NT2/D1 (cell line): ENCODE measurements at regions not wholly inside any gene's neighbourhood (a gene's known extent, or its start where the extent isn't known, plus 50 kb on each side); places are given as distances from the start of the nearest gene placed in this dataset.

Experiments used
- SUZ12 ChIP-seq: IDR thresholded peaks from 2 replicates; pipeline ENCODE4 v1.6.1; 2011; ENCODE audit not compliant: insufficient read length, insufficient read depth; ENCODE audit errors: extremely low read depth
- YY1 ChIP-seq: IDR thresholded peaks from 2 replicates; pipeline ENCODE4 v1.6.1; 2011; ENCODE audit not compliant: insufficient read length, insufficient read depth
- ZNF274 ChIP-seq: IDR thresholded peaks from 2 replicates; pipeline ENCODE4 v1.6.1; 2011; ENCODE audit warnings: mild to moderate bottlenecking, low read depth, low read length

DNA sequence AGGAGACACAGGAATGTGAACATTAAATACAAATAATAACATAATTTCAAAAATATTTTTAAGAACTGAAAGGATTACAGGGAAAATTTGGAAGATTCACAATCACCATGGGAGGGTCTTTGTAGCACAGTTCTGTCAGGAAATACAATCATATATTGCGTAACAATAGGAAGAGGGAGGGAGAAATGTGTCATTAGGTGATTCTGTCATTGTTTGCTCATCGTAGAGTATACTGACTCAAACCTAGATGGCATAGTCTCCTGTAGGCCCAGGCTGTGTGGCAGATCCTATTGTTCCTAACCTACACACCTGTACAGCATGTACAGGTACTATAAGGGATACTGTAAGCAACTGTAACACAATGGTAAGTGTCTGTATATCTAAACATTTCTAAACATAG is 330.4 kb downstream of the BRD1 start:
- TF ChIP-seq YY1 (no peak), ZNF274 (no peak), SUZ12 (no peak)
